IgD-negative memory B cell (primary cell): ENCODE measurements at regions not wholly inside any gene's neighbourhood (a gene's known extent, or its start where the extent isn't known, plus 50 kb on each side); places are given as distances from the start of the nearest gene placed in this dataset.

Experiments used
- H3K27ac Mint-ChIP-seq, 3 donors: one replicate each; pipeline ENCODE4 v1.8.0; 2020 to 2022; ENCODE audit warnings: mild to moderate bottlenecking in 3 of 3, mixed read lengths in 3 of 3, moderate library complexity in 1 of 3
- H3K27me3 Mint-ChIP-seq: one replicate; pipeline ENCODE4 v1.8.0; 2021; ENCODE audit warnings: mixed read lengths
- H3K36me3 Mint-ChIP-seq: one replicate; pipeline ENCODE4 v1.8.0; 2020; ENCODE audit warnings: mild to moderate bottlenecking, mixed read lengths
- H3K4me1 Mint-ChIP-seq, 3 donors: one replicate each; pipeline ENCODE4 v1.8.0; 2020 to 2022; ENCODE audit warnings: mixed read lengths in 3 of 3, mild to moderate bottlenecking in 1 of 3
- H3K4me3 Mint-ChIP-seq, 4 donors: one replicate each; pipeline ENCODE4 v1.8.0; 2020 to 2022; ENCODE audit warnings: mild to moderate bottlenecking in 4 of 4, mixed read lengths in 4 of 4, moderate library complexity in 3 of 4
- H3K9me3 Mint-ChIP-seq, 3 donors: one replicate each; pipeline ENCODE4 v1.8.0; 2020 to 2021; ENCODE audit warnings: mixed read lengths in 3 of 3, mild to moderate bottlenecking in 1 of 3

DNA sequence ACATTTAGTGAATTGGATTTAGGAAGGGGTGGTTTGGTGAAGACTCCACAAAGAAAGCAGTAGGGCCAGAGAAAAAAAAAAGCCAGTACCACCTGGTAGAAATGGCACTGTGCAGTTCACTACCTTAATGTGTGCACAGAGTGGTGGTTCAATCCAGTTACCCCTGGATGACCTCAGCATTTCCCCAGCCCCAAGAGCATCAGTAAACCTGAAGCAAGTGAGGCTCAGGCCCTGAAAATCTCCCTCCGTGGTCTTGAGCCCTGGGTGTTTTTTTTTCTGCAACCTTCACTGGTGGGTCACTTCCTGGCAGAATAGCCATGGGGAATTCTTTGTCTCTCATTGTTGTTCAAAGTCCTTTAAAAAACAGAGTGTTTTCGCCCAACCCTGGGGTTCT is 202.9 kb downstream of the GADD45G start:
- H3K36me3 Mint-ChIP-seq, result peaks cover 2% of the 10 kb centered on the region
- no peaks in the 10 kb centered on the region for H3K9me3 Mint-ChIP-seq
- no peak overlapping the region for H3K4me3 Mint-ChIP-seq
- H3K27ac Mint-ChIP-seq, result no peak overlapping the region
- no peaks in the 10 kb centered on the region for H3K27me3 Mint-ChIP-seq
- no peaks in the 10 kb centered on the region for H3K4me1 Mint-ChIP-seq

DNA sequence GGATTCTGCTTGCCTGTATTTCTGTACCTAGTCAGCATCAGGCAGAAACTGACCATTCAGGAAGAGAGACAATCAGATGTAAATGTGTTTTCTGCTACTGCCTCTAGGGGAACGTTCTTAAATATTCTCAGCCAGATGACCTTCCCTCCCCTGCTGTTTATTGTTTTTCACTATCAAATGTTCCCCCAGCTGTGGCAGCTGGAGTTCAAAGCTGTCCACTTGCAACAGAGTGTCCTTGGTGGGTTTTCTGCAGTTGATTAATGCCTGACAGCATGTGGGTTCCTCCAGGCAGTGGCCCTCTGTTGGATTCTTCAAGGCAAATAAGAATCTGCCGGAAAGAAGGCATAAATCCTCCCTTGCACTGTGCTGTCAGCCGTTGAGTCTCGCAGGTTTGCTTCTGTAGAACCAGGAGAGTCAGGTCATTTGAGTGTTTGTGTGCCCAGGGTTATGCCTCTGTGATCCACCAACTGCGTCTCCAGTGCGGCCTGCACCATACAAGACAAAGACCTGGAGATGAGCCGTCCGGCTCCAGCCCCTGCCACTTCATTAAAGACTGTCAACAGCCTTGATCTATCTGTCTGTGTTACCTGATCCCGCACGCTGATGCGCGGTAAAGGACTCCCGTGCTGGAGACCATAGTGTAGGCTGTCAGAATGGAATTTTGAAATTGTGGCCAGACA is 203.4 kb downstream of the GADD45G start:
- Mint-ChIP-seq H3K27me3 (no peaks in the 10 kb centered on the region), H3K27ac (peak overlapping the region in 1 of 3 donors; percentile 82), H3K4me1 (no peaks in the 10 kb centered on the region), H3K36me3 (peaks cover 2% of the 10 kb centered on the region), H3K9me3 (no peaks in the 10 kb centered on the region), H3K4me3 (no peak overlapping the region)

DNA sequence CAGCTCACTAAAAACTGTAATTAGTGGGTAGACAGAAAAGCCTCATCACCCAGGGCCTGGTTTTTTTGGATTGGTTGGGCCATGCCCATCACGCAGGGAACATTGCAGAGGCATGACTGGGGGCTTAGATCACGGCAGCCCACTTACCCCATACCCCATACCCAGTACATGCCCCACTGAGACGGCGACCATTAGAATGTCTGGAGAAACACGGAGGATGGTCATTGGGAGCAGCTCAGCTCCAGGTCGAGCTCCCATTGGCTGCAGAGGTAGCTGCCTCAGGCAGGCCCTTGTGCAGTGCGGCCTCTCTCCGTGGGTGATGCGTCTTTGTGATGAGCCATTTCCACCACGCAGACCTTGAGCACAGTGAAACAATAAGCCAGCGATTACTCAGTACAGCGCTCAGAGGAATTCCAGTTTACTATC is 204.0 kb downstream of the GADD45G start:
- Mint-ChIP-seq H3K27me3 (no peaks in the 10 kb centered on the region), H3K36me3 (peaks cover 2% of the 10 kb centered on the region), H3K27ac (peak overlapping the region in 1 of 3 donors; percentile 82), H3K4me1 (peaks cover 3 to 4% (median 3%) of the 10 kb centered on the region in 3 donors), H3K9me3 (no peaks in the 10 kb centered on the region), H3K4me3 (no peak overlapping the region)

DNA sequence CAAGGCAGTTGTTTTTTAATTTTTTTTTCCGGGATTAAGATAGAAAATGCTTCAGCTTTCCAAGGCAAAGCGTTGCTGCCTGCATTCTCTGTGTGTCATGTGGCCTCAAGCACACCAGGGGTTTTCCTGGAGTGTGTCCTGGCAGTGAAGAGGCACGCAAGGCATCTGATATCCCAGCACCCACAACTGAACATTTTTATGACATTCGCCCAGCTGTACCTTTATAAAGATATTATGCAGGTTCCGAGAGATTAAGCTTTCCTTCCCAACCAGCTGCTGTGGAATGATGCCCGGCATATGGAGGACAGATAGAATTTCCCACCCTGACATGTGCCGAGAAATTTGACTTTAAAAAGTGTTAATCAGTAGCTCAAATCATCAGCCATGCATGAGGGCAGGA is 205.6 kb downstream of the GADD45G start:
- Mint-ChIP-seq H3K9me3 (no peaks in the 10 kb centered on the region), H3K27me3 (no peaks in the 10 kb centered on the region), H3K4me1 (peaks cover 10 to 18% (median 17%) of the 10 kb centered on the region in 3 donors), H3K4me3 (no peak overlapping the region), H3K27ac (no peak overlapping the region), H3K36me3 (peaks cover 2% of the 10 kb centered on the region)

DNA sequence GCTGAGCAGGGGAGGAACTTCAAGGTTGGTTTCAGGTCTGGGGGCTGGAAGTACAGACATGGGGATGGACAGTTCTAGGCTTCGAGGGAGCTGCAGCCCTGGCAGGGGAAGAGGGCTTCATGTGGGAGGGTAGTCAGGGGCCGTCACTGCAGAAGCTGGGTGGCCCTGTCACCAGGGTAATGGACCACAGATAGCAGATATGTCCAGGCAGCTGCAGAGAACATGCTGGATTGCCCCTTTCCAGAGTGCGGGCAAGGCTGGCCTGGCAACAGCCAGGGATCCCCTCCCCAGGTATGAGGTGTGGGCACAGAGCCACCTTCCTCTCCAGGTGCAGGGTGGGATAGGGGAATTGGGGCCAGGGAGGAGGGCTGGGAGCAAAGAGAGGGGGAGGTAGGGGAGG is 206.5 kb downstream of the GADD45G start:
- Mint-ChIP-seq H3K27me3 (no peaks in the 10 kb centered on the region), H3K27ac (peak overlapping the region in 1 of 3 donors; percentile 71), H3K4me3 (no peak overlapping the region), H3K9me3 (no peaks in the 10 kb centered on the region), H3K36me3 (no peaks in the 10 kb centered on the region), H3K4me1 (peaks cover 18 to 27% (median 26%) of the 10 kb centered on the region in 3 donors)

DNA sequence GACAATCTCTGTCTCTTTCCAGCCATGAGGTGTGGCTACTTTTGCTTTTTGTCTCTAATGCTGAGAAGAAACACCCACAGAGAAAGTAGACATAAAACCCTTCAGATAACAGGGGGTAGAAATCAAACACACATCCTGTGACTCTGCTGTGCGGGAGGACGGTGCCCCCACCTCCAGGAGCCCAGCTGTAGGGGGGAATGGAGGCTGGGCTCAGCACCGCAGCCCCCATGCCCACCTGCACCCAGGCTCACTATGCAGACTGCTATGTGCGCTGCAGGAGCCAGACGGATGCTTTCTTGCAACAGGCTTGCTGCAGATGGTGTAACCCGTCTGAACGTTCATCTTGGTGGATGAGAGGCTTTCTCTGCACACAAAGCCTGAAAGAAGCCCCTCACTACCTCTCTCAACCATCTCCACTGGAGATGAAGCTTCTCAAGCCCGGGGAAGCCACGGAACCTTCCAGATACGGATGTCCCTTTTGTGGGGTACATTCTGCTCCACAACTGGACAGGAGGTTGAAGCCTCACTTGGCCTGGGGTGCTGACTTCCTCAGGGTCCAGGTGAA is 207.2 kb downstream of the GADD45G start:
- no peaks in the 10 kb centered on the region for H3K9me3 Mint-ChIP-seq
- H3K4me1 Mint-ChIP-seq, result peaks cover 20 to 33% (median 27%) of the 10 kb centered on the region in 3 donors
- no peaks in the 10 kb centered on the region for H3K36me3 Mint-ChIP-seq
- no peak overlapping the region for H3K27ac Mint-ChIP-seq
- H3K27me3 Mint-ChIP-seq, result no peaks in the 10 kb centered on the region
- no peak overlapping the region for H3K4me3 Mint-ChIP-seq

DNA sequence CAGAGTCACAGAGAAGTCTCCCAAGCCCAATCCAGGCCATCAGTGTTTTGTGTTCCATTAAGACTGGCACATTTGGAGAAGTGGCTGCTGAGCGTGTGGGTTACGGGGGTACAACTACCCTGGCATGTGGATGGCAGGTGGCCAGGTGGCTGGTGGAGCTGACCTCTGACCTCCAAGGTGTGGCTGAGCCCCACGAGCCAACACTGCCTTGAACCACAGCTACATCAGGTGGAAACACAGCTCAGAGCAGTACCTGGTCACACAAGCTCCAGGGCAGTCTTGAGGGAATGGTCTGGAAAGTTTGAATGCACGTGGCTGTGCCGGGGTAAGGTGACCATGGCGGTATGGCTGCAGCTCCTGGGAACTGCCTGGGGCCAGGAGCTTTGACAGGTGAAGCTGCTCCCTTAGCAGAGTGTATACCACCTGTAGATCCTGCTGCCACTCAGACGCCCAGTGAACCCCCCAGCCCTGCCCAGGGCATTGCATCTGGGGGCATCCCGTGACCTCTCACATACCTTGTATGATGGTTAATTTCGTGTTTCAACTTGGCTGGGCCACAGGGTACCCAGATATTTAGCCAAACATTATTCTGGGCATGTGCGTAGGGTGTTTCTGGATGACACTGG is 207.9 kb downstream of the GADD45G start:
- Mint-ChIP-seq H3K36me3 (no peaks in the 10 kb centered on the region), H3K4me3 (no peak overlapping the region), H3K27ac (no peak overlapping the region), H3K9me3 (no peaks in the 10 kb centered on the region), H3K4me1 (peaks cover 20 to 35% (median 27%) of the 10 kb centered on the region in 3 donors), H3K27me3 (no peaks in the 10 kb centered on the region)

DNA sequence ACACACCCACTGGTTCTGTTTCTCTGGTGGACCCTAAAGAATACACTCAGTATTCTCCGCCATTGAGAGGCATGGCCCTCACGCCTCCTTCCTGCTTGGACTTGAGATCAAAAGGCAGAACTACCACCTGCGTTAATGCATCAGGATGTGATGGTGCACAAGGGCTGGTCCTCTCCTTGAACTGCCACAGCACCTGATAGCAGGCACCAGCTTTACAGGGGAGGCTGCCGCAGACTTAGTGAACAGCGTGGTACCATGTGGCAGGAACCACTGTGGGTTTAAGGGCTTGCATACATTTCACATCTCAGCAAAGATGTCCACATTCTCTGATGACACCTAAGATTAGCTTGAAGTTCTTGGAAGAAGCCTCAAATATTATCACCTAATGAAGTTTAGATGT is 208.7 kb downstream of the GADD45G start:
- H3K36me3 Mint-ChIP-seq, result no peaks in the 10 kb centered on the region
- no peaks in the 10 kb centered on the region for H3K27me3 Mint-ChIP-seq
- peak overlapping the region in 1 of 4 donors; percentile 11 for H3K4me3 Mint-ChIP-seq
- H3K9me3 Mint-ChIP-seq, result no peaks in the 10 kb centered on the region
- H3K4me1 Mint-ChIP-seq, result peaks cover 20 to 35% (median 27%) of the 10 kb centered on the region in 3 donors
- H3K27ac Mint-ChIP-seq, result peak overlapping the region in 1 of 3 donors; percentile 49

DNA sequence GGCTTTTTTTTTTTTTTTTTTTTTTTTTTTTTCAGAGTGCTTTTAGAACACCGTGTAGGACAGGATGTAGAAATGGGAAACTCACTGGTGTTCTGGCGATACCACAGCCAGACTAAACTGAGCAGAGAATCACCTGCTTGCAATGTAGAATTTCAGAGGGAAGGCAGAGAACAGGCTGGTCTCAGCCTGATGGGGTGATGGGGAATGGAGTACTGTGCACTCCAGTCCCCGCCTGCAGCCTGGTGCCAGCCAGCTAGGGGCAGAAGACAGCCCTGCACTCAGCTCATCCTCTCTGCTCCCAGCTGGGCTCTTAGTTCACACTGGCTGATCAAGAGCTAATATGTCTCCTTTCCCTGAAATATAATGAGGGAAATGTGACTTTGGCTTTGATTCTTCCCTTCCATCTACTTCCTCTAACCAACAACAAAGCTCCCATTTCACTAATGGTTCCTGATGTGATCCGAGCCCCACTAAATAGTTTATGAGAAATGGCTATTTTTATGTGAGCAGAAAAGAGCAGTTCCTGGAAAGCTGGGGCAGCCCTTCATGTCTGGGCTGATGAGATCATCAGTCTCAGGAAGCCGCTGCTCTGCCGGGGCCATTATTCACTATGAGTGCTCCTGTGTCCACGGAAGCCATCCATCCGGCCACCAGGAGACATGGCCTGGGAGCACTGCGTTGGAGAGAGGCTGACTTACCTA is 209.7 kb downstream of the GADD45G start:
- H3K27ac Mint-ChIP-seq, result peak overlapping the region; percentile 68 to 95 (median 94)
- H3K36me3 Mint-ChIP-seq, result no peaks in the 10 kb centered on the region
- H3K27me3 Mint-ChIP-seq, result no peaks in the 10 kb centered on the region
- peaks cover 24 to 40% (median 33%) of the 10 kb centered on the region in 3 donors for H3K4me1 Mint-ChIP-seq
- H3K9me3 Mint-ChIP-seq, result no peaks in the 10 kb centered on the region
- H3K4me3 Mint-ChIP-seq, result peak overlapping the region in 2 of 4 donors; percentile 50 to 76

DNA sequence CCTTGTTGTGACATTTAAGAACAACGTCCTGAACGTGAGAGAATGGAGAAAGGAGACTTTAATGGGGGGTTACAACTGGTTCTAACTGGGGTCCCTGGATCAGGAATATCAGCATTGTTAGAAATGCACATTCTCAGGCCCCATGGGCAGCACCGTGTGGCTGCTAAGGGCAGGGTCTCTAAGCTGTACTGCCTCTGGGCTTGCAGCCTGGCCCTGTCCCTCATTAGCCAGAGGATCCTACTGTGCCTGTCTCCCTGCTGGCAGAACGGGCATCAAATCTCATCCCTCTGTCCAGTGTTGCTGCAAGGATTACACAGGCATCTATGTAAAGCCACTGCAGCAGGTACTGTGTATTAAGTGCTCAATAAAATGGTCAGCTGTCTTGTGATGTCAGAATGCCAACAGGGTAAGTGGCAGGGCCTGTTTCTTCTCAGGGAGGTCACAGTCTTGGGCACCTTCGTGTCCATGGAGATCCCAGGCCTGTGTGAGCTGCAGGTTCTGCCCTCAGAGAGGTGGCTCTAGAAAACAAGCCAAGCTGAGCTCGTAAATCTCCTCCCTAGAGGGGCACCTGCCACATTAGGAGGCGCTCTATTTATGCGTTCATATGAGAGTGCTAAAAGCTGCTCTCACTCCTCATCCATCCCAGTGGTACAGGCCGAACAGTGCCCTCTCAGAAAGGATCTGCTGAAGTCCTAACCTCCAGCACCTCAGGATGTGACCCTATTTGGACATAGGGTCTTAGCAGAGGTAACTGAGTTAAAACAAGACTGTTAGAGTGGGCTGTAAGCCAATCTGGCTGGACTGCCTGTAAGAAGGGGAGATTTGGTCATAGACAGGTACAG is 210.5 kb downstream of the GADD45G start:
- Mint-ChIP-seq H3K27ac (peak overlapping the region; percentile 68 to 95 (median 94)), H3K4me1 (peaks cover 24 to 42% (median 33%) of the 10 kb centered on the region in 3 donors), H3K4me3 (peak overlapping the region in 3 of 4 donors; percentile 3 to 81 (median 50)), H3K27me3 (no peaks in the 10 kb centered on the region), H3K9me3 (no peaks in the 10 kb centered on the region), H3K36me3 (no peaks in the 10 kb centered on the region)

DNA sequence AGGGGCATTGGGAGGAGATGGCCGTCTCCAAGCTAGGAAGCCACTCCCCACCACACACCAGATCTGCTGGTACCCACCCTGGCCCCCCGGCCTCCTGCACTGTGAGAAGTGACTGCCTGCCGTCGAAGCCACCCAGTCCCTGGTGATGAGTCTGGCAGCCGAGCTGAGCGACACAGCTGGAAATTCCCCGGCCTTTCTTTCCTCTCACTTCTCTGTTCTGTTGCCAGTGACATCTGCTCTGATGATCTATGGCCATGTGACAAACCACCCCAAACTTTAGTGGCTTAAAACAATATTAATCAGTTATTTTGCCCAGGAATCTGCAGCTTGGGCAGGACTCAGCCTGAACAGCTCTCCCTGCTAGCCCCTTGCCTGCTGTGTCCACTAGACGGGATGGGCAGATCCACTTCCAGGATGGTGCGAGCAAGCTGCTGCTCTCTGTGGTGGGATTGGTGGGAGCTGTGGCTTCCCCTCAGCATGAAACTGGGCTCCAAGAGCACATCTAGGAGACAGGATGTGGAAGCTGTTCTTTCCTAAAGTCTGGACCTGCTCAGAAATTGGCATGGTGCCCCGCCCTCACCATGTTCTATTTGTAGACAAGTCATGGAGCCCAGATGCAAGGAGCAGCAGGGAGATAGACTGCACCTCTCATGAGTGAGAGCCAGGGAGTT is 211.2 kb downstream of the GADD45G start:
- no peaks in the 10 kb centered on the region for H3K27me3 Mint-ChIP-seq
- no peaks in the 10 kb centered on the region for H3K36me3 Mint-ChIP-seq
- H3K4me1 Mint-ChIP-seq, result peaks cover 24 to 42% (median 33%) of the 10 kb centered on the region in 3 donors
- H3K4me3 Mint-ChIP-seq, result peak overlapping the region in 2 of 4 donors; percentile 3 to 81
- peak overlapping the region; percentile 34 to 95 (median 94) for H3K27ac Mint-ChIP-seq
- no peaks in the 10 kb centered on the region for H3K9me3 Mint-ChIP-seq

DNA sequence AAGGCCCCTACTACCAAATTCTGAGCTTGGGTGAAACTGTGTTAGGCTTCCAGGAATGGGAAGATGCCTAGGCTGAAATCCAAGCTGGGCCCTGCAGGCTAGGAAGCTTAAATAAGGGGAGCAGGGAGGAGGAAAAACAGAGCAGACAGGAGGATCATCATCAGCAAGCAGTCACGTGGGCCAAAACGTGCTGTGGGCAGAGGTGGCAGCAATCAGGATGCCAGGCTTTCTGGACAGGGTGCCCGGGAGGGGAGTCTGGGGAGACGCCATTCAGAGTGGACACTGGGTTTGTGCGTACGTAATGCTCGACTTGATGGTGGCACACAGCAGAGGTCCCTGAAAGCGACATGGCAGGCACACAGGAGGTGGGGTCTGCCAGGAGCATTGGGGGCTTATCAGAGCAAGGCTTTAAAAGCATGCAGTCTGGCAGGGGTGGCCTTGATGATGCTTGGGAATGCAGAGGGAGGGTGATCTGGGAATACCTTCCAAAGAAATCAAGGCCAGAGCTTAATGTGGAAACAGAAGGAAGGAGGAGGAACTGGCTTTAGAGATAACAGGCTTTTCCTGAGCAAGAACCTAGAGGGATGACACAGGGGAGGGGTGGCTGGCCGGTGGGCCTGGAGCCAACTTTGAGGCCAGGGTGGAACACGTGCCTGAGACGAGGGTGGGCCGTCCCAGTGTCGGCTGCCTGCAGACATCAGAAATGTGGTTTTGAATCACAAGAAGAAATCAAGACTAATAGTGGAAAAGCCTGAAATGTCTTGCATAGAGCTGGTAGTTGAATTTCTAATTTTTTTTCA is 212.5 kb downstream of the GADD45G start:
- Mint-ChIP-seq H3K4me3 (no peak overlapping the region), H3K4me1 (peaks cover 24 to 42% (median 33%) of the 10 kb centered on the region in 3 donors), H3K9me3 (no peaks in the 10 kb centered on the region), H3K36me3 (no peaks in the 10 kb centered on the region), H3K27ac (peak overlapping the region; percentile 34 to 95 (median 53)), H3K27me3 (no peaks in the 10 kb centered on the region)

DNA sequence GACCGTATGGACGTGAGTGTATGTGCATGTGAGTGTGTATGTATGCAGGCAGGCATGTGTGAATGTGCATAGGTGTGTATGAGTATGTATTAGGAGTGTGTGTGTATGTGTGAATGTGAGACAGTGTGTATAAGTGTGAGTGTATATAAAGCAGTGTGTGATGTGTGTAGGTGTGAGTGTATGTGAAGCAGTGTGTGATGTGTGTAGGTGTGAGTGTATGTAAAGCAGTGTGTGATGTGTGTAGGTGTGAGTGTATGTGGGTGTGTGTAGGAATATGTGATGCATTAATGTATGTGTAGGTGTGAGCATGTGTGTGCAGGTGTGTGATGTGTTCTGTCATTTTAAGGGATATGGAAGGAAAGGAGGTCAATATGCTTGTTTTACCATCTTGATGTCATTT is 215.5 kb downstream of the GADD45G start:
- Mint-ChIP-seq H3K27ac (no peak overlapping the region), H3K4me1 (peaks cover 14 to 25% (median 21%) of the 10 kb centered on the region in 3 donors), H3K36me3 (no peaks in the 10 kb centered on the region), H3K9me3 (no peaks in the 10 kb centered on the region), H3K4me3 (peak overlapping the region in 1 of 4 donors; percentile 31), H3K27me3 (no peaks in the 10 kb centered on the region)
